GM19035 (cell line): ENCODE measurements at regions not wholly inside any gene's neighbourhood (a gene's known extent, or its start where the extent isn't known, plus 50 kb on each side); places are given as distances from the start of the nearest gene placed in this dataset.

Source experiments
- ATAC-seq: cut with Tn5 transposase; IDR thresholded peaks from one replicate; pipeline ENCODE4 v1.9.1; 2021; ENCODE audit not compliant: unreplicated experiment

GRCh38 chr2:35378791-35379190, 976.8 kb upstream of the CRIM1 start:
- no peak for ATAC-seq

GRCh38 chr2:35374845-35375244, 980.7 kb upstream of the CRIM1 start:
- no peak for ATAC-seq

DNA sequence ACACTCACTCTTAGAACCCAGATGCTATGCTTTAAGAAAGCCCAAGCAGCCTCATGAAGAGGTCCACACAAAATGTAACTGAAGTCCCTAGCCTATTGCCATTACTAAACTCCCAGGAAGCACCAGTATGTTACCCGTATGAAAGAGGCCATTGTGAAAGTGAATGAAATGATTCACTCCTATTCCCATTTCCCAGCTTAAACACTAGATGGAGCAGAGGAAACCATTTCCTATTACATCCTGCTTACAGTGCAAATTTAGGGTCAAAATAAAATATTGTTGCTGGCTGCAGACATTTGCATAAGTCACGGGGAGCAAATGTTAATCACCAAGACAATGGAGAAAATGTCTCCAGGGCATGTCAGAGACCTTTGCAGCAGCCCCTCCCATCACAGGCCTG, 989.7 kb upstream of the CRIM1 start:
- ATAC-seq = no peak

DNA sequence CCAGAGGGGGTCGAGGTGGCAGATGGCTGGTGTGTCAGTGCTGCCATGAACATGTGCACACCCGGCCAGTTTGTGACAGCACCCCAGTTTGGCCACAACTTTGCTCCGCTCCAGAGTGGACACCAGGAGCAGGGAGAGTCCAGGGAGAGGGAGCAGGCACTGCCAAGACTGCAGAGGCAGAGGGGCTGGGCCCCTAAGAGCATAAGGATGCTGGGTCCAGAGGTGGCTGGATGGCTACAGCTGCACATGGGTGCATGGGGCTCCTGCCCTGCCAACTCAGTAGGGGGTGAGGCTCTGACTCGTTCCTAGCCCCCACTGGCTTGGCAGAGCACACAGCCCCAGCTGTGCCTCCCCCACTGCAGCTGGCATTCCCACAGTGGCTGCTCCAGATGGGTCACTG, 999.2 kb upstream of the CRIM1 start:
- no peak for ATAC-seq

DNA sequence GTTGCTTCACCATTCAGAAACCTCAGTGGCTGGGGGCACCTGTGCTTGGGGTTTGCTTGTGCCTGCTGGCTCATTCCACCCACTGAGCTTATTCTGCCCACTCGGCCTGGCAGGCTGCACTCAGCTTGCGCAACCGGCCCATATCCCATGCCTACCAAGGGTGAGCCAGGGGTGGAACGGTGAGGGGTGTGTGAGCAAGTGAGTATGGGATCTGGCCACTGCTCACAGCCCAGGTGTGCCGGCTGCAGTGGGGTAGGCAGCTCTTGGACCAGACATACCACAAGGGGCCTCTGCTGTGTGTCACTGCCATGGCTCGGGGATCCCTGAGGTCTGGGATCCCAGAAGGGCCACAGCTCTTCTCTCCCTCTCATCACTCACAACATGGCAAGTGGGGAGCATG, 1000.5 kb upstream of the CRIM1 start:
- no peak for ATAC-seq

GRCh38 chr2:35347561-35347960, 1008.0 kb upstream of the CRIM1 start:
- ATAC-seq = no peak

DNA sequence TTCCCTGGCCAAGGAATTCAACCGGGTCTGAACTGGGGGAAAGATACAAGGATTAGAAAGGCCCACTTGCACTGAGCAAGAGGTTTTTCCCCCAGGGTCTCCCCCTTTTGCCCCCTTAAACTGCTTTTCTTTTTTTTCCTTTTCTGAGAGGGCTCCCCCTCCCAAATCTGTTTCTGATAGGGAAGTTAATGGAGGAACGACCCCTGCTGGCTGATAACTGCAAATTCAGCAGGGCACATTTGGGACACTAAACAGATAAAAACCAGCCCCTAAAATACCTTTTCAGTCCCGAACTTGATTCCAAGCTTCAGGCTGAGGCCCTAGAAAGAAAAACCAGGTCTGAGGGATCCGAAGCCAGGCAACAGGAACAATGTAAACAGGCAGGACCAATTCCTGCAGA, 1012.4 kb upstream of the CRIM1 start:
- ATAC-seq = no peak

DNA sequence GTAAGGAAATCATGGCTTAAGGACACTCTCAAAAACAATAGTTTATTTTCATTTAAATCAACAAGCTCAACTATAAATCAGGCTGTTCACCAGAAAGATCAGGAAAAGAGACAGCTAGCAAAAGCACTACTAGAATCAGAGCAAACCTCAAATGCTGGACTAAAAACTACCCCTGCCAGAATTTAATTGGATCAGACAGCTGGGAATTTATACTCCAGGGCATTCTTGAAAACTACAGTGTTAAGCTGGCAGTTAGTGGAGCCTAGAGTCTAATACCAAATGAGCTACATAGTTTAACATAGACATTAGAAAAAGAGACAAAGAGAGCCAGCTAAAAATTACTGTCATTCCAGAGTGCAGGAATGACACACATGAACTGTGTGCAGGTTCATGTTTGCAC, 1016.4 kb upstream of the CRIM1 start:
- no peak for ATAC-seq

- no peak for ATAC-seq
Observed at GRCh38 chr2:35337922-35338321, 1017.7 kb upstream of the CRIM1 start.

DNA sequence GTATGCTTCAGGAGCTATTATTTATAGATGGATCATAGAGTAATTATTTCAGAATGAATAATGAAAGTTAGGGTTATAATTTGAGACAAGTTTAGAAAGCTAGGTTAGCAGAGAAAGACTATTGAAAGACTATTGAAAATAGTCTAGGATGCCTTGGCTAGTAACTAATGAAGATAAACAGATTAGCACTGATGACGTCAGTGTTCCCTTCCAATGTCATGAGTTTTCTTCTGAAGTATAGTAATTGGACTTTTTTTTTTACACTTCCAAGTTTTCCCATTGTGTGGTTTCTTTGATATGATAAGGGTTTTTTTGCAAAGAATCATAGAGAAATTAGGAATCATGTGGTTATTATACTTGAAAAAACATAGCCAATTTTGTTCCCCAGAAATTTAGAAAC, 1041.5 kb upstream of the CRIM1 start:
- ATAC-seq = no peak

- no peak for ATAC-seq
Observed at GRCh38 chr2:35301369-35301768, 1054.2 kb upstream of the CRIM1 start.

DNA sequence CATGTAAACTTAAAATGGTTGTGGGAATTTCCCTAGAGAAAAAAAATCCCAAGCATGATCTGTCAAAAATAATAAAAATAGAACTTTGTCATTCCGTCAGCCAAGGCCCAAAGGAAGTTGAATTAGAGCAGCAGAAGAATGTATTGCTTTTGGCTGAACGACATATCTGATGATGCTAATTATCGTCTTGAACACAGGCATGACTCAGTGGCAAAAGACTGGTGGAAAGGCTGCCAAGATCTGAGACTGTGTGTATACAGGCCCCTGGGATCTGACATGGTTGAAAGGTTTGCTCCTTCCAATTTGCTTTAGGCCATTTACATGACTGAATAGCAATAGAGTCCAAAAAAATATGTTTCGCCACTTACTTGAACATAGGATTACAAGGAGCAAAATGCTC, 1057.1 kb upstream of the CRIM1 start:
- ATAC-seq = no peak

DNA sequence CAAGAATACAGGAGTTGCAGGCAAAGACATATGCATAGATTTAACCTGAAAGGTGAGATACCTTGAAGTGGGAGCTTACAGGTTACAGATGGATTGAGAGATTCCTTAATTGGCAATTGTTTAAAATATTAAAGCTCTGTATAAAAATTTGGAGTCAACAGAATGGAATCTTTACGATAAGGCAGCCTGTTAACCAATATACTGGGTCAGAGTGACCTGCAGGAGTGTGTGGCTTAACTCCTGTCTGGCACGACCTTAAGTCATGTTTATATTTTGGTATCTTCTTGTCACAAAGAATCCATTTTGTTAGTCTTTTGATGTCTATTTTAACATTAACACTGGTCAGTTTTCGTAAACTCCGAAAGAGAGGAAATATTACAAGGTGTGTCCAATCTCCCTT, 1058.2 kb upstream of the CRIM1 start:
- ATAC-seq = no peak

- no peak for ATAC-seq
Observed at GRCh38 chr2:35294636-35295263, 1060.8 kb upstream of the CRIM1 start.

DNA sequence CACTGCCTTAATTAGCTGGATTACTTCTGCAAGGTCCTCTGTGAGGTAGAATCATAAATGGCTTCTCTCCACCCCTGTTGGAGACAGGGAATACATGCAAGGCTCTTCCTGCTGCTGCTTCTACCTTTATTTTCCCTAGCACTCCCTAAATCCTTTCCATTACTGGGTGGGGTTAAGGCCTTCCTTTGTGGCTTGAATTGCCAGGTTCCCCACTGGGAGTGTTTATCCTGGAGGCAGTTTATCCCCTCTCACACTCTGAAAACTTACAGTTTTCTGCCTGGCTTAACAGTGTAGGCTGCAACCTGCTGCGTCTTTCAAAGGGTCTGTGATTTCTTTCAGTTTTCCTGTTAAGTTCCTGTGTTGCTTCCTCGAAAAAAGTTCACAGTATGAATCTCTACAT, 1062.3 kb upstream of the CRIM1 start:
- no peak for ATAC-seq

- ATAC-seq = no peak
Observed at GRCh38 chr2:35292199-35292598, 1063.4 kb upstream of the CRIM1 start.

DNA sequence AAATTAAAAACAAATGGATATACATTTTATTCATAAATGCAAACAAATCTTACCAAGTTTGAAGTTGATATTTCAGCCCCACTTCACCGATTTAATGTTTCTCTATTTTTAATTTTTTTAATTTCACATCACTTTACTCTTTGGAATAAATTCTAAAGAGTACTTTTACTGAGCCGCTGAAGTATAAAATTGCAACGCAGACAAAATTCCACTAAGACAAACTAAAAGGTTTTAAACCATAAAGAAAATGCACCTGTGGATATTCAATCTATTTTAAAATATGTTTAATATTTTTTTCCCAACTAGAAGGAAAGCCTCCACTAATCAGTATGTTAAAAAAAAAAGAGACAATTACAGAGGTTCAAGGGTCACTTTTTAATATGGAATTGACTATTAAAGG, 1073.9 kb upstream of the CRIM1 start:
- ATAC-seq = no peak

DNA sequence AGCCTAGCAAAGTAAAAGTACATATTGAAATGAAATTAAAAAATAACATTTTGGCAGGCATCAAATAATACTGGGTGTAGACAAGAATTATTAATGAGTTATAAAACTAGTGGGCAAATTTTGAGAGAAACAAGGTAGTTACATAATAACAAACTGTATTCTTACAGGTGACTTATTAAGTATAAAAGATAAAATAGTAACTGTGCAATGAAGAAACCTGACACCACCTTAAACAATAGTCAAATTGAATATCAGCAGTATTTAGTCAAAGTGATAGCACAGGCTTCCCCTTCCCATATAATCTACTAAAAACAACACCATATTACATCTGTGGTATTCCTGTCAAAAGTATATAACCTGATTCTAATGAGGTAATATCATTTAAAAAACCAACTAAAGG, 1099.8 kb upstream of the CRIM1 start:
- ATAC-seq = no peak

DNA sequence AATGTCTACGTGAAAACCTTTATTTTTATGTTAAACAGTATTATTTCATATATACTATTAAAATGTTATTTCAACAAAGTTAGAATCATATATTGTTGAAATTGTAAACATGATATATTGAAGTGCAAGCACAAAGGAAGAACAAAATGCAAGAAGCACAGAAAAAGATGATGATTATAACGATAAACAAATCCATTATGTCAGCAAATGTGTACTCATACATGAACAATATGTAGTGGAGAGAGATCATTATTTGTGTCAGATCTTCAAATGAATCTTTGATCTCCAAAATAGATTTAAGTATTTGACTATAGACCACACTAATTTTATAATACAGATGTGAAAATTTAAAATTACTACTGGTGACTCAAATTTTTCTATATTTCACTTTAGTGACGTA, 1104.4 kb upstream of the CRIM1 start:
- ATAC-seq = no peak

GRCh38 chr2:35246702-35247101, 1108.9 kb upstream of the CRIM1 start:
- ATAC-seq = no peak

- no peak for ATAC-seq
Observed at GRCh38 chr2:35228584-35228983, 1127.0 kb upstream of the CRIM1 start.

DNA sequence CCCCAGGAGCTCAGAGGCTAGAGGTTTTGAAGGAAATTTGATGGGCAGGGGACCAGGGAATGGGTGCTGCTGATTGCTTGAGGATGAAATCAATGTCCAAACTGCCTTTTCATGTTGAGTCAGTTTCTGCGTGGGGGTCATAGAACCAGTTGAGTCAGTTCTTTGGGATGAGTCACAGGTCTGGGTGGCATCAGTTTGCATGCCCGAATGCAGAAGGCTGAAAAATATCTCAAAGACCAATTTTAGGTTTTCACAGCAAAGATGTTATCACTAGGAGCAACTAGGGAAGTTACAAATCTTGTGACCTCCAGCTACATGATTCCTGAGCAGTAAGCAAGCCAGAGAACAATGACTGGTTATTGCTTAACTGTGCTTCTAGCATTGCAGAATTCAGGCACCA, 1135.1 kb upstream of the CRIM1 start:
- ATAC-seq = no peak

- ATAC-seq = no peak
Observed at GRCh38 chr2:35204881-35205280, 1150.7 kb upstream of the CRIM1 start.

DNA sequence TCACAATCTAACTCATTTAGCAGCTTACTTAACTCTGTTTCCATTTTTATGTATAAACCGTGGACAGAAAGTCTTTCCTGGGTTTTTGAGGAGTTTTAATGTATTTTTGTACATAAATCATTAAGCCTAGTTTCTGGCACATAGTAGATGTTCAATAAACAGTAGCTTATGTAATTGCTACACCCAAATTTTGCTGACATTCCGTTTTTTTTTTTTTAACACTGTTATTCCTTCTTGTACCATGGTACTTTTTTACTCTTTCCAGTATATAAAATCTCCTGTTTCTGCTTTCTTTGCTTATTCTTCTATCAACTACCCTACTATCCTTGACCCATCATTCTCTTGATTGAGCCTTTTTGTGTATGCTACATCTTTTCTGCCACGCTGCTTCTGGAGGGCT, 1151.3 kb upstream of the CRIM1 start:
- no peak for ATAC-seq
